ENCODE measurements at regions not wholly inside any gene's neighbourhood (a gene's known extent, or its start where the extent isn't known, plus 50 kb on each side); places are given as distances from the start of the nearest gene placed in this dataset.

GRCh38 chr2:144258154-144258553 is 261.8 kb downstream of the ZEB2 start:
- DNase-seq (ENCODE audit: low read depth), result no peak
- H3K4me3 ChIP-seq (ENCODE audit: low read length), result no peak overlapping the region
- no peak for TF ChIP-seq CTCF (conservative IDR thresholded peaks at IDR 0.05; ENCODE audit: low read length)

- H3K4me3 ChIP-seq (ENCODE audit: low read length), result no peak overlapping the region
- TF ChIP-seq CTCF (conservative IDR thresholded peaks at IDR 0.05; ENCODE audit: low read length), result no peak
- peak; percentile 82 for DNase-seq (ENCODE audit: low read depth)
Measured at GRCh38 chr2:144256996-144257707, 262.8 kb downstream of the ZEB2 start.

- TF ChIP-seq CTCF (conservative IDR thresholded peaks at IDR 0.05; ENCODE audit: low read length), result no peak
- no peak overlapping the region for H3K4me3 ChIP-seq (ENCODE audit: low read length)
- no peak for DNase-seq (ENCODE audit: low read depth)
Measured at GRCh38 chr2:144254342-144255235, 265.3 kb downstream of the ZEB2 start.

- no peak for TF ChIP-seq CTCF (conservative IDR thresholded peaks at IDR 0.05; ENCODE audit: low read length)
- no peak for DNase-seq (ENCODE audit: low read depth)
- H3K4me3 ChIP-seq (ENCODE audit: low read length), result no peak overlapping the region
Measured at GRCh38 chr2:144253743-144254142, 266.2 kb downstream of the ZEB2 start.

GRCh38 chr2:144252694-144253093 is 267.2 kb downstream of the ZEB2 start:
- no peak for DNase-seq (ENCODE audit: low read depth)
- TF ChIP-seq CTCF (conservative IDR thresholded peaks at IDR 0.05; ENCODE audit: low read length), result no peak
- no peak overlapping the region for H3K4me3 ChIP-seq (ENCODE audit: low read length)

- H3K4me3 ChIP-seq (ENCODE audit: low read length), result no peak overlapping the region
- peak; percentile 27 for DNase-seq (ENCODE audit: low read depth)
- no peak for TF ChIP-seq CTCF (conservative IDR thresholded peaks at IDR 0.05; ENCODE audit: low read length)
Measured at GRCh38 chr2:144249035-144249637, 270.8 kb downstream of the ZEB2 start.
